ENCODE measurements at regions not wholly inside any gene's neighbourhood (a gene's known extent, or its start where the extent isn't known, plus 50 kb on each side); places are given as distances from the start of the nearest gene placed in this dataset.

- Histone ChIP-seq H4K20me1 (ENCODE audit: insufficient read depth, low read length) (no peaks in the 10 kb centered on the region), H3K9me3 (ENCODE audit: insufficient read depth, low read length) (no peaks in the 10 kb centered on the region), H3K36me3 (replicated peaks; ENCODE audit: low read depth, low read length) (no peaks in the 10 kb centered on the region), H3K9ac (ENCODE audit: low read length) (no peak overlapping the region), H2AFZ (ENCODE audit: low read depth, low read length) (no peak overlapping the region), H3K79me2 (ENCODE audit: low read length) (no peaks in the 10 kb centered on the region), H3K4me1 (ENCODE audit: low read length) (no peaks in the 10 kb centered on the region), H3K27me3 (ENCODE audit: low read depth, low read length) (no peaks in the 10 kb centered on the region), H3K4me2 (ENCODE audit: low read length) (no peak overlapping the region), H3K27ac (ENCODE audit: low read length) (no peak overlapping the region), H3K4me3 (ENCODE audit: low read length) (no peak overlapping the region)
- no peak for TF ChIP-seq EZH2phosphoT487 (IDR thresholded peaks at IDR 0.05; ENCODE audit: low read depth)
- TF ChIP-seq, protein P1, sequence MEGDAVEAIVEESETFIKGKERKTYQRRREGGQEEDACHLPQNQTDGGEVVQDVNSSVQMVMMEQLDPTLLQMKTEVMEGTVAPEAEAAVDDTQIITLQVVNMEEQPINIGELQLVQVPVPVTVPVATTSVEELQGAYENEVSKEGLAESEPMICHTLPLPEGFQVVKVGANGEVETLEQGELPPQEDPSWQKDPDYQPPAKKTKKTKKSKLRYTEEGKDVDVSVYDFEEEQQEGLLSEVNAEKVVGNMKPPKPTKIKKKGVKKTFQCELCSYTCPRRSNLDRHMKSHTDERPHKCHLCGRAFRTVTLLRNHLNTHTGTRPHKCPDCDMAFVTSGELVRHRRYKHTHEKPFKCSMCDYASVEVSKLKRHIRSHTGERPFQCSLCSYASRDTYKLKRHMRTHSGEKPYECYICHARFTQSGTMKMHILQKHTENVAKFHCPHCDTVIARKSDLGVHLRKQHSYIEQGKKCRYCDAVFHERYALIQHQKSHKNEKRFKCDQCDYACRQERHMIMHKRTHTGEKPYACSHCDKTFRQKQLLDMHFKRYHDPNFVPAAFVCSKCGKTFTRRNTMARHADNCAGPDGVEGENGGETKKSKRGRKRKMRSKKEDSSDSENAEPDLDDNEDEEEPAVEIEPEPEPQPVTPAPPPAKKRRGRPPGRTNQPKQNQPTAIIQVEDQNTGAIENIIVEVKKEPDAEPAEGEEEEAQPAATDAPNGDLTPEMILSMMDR (IDR thresholded peaks at IDR 0.05; ENCODE audit: low read depth, low read length) = no peak
Measured at GRCh38 chr12:75705749-75706711, 194.6 kb upstream of the KRR1 start.

- no peaks in the 10 kb centered on the region for H3K27me3 ChIP-seq (ENCODE audit: low read depth, low read length)
- H3K79me2 ChIP-seq (ENCODE audit: low read length) = no peaks in the 10 kb centered on the region
- H2AFZ ChIP-seq (ENCODE audit: low read depth, low read length) = no peak overlapping the region
- H3K27ac ChIP-seq (ENCODE audit: low read length) = no peak overlapping the region
- no peaks in the 10 kb centered on the region for H4K20me1 ChIP-seq (ENCODE audit: insufficient read depth, low read length)
- no peaks in the 10 kb centered on the region for H3K9me3 ChIP-seq (ENCODE audit: insufficient read depth, low read length)
- H3K4me2 ChIP-seq (ENCODE audit: low read length) = no peak overlapping the region
- H3K9ac ChIP-seq (ENCODE audit: low read length) = no peak overlapping the region
- TF ChIP-seq, protein P1 (IDR thresholded peaks at IDR 0.05; ENCODE audit: low read depth, low read length) = no peak
- TF ChIP-seq EZH2phosphoT487 (IDR thresholded peaks at IDR 0.05; ENCODE audit: low read depth) = no peak
- H3K36me3 ChIP-seq (replicated peaks; ENCODE audit: low read depth, low read length) = no peaks in the 10 kb centered on the region
- H3K4me3 ChIP-seq (ENCODE audit: low read length) = no peak overlapping the region
- H3K4me1 ChIP-seq (ENCODE audit: low read length) = no peaks in the 10 kb centered on the region
Measured at GRCh38 chr12:75704664-75705063, 193.3 kb upstream of the KRR1 start.

DNA sequence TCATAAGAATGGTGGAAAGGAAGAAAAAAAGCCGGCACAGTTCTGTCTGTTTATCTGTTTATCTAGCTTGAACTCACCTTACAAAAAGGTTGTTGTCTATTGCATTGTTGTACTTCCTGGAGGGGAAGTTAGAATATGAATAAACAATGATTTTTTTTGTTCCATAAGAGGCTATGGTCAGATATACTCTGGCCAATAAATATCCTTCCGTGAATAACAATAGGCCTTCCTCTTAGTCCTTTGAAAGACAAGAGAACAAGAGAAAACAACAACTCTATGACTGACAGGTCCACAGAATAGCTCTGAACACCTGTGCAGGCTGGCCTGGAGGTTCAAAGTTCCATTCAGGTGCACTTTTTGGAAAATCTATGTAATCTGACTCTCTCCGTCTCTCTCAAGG lies 192.8 kb upstream of the KRR1 start:
- Histone ChIP-seq H3K9me3 (ENCODE audit: insufficient read depth, low read length) (no peaks in the 10 kb centered on the region), H3K79me2 (ENCODE audit: low read length) (no peaks in the 10 kb centered on the region), H3K4me2 (ENCODE audit: low read length) (no peak overlapping the region), H3K27ac (ENCODE audit: low read length) (no peak overlapping the region), H4K20me1 (ENCODE audit: insufficient read depth, low read length) (no peaks in the 10 kb centered on the region), H3K4me1 (ENCODE audit: low read length) (no peaks in the 10 kb centered on the region), H3K4me3 (ENCODE audit: low read length) (no peak overlapping the region), H3K9ac (ENCODE audit: low read length) (no peak overlapping the region), H2AFZ (ENCODE audit: low read depth, low read length) (no peak overlapping the region), H3K36me3 (replicated peaks; ENCODE audit: low read depth, low read length) (no peaks in the 10 kb centered on the region), H3K27me3 (ENCODE audit: low read depth, low read length) (no peaks in the 10 kb centered on the region)
- TF ChIP-seq, protein P1 (IDR thresholded peaks at IDR 0.05; ENCODE audit: low read depth, low read length) = no peak
- no peak for TF ChIP-seq EZH2phosphoT487 (IDR thresholded peaks at IDR 0.05; ENCODE audit: low read depth)

DNA sequence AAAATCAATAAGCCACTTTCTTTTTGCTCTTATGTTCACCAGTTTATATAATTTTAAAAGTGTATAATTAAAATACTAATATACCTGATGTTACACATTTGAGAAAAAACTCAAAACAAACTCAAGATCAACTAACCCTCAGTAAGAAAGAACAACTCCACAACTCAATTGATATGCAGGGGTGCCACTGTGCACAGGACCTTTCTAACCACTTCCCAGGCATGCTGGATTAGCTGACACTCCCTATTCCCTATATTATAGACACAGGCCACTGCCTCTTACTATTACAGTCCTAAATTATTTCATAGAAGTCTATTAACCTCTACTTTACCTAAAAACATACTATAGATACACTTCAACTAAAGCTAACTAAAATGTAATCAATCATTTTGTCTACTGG lies 191.7 kb upstream of the KRR1 start:
- TF ChIP-seq, protein P1 (IDR thresholded peaks at IDR 0.05; ENCODE audit: low read depth, low read length) = no peak
- TF ChIP-seq EZH2phosphoT487 (IDR thresholded peaks at IDR 0.05; ENCODE audit: low read depth) = no peak
- Histone ChIP-seq H3K4me2 (ENCODE audit: low read length) (no peak overlapping the region), H3K79me2 (ENCODE audit: low read length) (no peaks in the 10 kb centered on the region), H4K20me1 (ENCODE audit: insufficient read depth, low read length) (no peaks in the 10 kb centered on the region), H3K9ac (ENCODE audit: low read length) (no peak overlapping the region), H2AFZ (ENCODE audit: low read depth, low read length) (no peak overlapping the region), H3K9me3 (ENCODE audit: insufficient read depth, low read length) (no peaks in the 10 kb centered on the region), H3K27me3 (ENCODE audit: low read depth, low read length) (no peaks in the 10 kb centered on the region), H3K4me1 (ENCODE audit: low read length) (no peaks in the 10 kb centered on the region), H3K4me3 (ENCODE audit: low read length) (no peak overlapping the region), H3K27ac (ENCODE audit: low read length) (no peak overlapping the region), H3K36me3 (replicated peaks; ENCODE audit: low read depth, low read length) (no peaks in the 10 kb centered on the region)
